ENCODE measurements at regions not wholly inside any gene's neighbourhood (a gene's known extent, or its start where the extent isn't known, plus 50 kb on each side); places are given as distances from the start of the nearest gene placed in this dataset.
"Not testable (repeated sequence)": the region's sequence is repeated elsewhere in the genome, so short reads cannot be mapped to it uniquely, and the experiment has no call there.

DNA sequence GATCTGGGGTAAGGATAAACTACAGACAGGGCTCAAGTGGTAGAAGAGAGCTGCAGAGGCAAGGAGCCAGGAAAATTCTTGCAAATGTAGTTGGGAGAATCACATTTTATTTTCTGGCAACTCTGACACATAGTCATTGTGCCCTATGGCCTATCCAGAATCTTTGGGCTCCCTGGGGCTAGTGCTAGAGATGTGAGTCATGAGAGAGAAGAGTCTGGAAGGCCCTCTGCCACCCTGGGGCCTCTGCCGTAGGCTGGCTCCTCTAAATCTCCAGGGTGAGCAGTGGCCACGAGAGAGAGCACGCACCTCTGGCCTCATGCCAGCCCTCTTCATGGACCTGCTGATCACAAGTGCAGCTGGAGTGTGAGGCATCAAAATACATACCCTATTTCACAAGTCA, 74.3 kb upstream of the SSBP2 start (continued):
- TF ChIP-seq, protein P1, sequence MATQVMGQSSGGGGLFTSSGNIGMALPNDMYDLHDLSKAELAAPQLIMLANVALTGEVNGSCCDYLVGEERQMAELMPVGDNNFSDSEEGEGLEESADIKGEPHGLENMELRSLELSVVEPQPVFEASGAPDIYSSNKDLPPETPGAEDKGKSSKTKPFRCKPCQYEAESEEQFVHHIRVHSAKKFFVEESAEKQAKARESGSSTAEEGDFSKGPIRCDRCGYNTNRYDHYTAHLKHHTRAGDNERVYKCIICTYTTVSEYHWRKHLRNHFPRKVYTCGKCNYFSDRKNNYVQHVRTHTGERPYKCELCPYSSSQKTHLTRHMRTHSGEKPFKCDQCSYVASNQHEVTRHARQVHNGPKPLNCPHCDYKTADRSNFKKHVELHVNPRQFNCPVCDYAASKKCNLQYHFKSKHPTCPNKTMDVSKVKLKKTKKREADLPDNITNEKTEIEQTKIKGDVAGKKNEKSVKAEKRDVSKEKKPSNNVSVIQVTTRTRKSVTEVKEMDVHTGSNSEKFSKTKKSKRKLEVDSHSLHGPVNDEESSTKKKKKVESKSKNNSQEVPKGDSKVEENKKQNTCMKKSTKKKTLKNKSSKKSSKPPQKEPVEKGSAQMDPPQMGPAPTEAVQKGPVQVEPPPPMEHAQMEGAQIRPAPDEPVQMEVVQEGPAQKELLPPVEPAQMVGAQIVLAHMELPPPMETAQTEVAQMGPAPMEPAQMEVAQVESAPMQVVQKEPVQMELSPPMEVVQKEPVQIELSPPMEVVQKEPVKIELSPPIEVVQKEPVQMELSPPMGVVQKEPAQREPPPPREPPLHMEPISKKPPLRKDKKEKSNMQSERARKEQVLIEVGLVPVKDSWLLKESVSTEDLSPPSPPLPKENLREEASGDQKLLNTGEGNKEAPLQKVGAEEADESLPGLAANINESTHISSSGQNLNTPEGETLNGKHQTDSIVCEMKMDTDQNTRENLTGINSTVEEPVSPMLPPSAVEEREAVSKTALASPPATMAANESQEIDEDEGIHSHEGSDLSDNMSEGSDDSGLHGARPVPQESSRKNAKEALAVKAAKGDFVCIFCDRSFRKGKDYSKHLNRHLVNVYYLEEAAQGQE (IDR thresholded peaks at IDR 0.05; ENCODE audit: unreplicated experiment), result no peak
- TF ChIP-seq EZH2phosphoT487 (IDR thresholded peaks at IDR 0.05; ENCODE audit: unreplicated experiment) (no peak), JUNB (IDR thresholded peaks at IDR 0.05; ENCODE audit: unreplicated experiment) (no peak), POLR2AphosphoS5 (IDR thresholded peaks at IDR 0.05; ENCODE audit: low read depth) (no peak)
- TF ChIP-seq, protein P2, sequence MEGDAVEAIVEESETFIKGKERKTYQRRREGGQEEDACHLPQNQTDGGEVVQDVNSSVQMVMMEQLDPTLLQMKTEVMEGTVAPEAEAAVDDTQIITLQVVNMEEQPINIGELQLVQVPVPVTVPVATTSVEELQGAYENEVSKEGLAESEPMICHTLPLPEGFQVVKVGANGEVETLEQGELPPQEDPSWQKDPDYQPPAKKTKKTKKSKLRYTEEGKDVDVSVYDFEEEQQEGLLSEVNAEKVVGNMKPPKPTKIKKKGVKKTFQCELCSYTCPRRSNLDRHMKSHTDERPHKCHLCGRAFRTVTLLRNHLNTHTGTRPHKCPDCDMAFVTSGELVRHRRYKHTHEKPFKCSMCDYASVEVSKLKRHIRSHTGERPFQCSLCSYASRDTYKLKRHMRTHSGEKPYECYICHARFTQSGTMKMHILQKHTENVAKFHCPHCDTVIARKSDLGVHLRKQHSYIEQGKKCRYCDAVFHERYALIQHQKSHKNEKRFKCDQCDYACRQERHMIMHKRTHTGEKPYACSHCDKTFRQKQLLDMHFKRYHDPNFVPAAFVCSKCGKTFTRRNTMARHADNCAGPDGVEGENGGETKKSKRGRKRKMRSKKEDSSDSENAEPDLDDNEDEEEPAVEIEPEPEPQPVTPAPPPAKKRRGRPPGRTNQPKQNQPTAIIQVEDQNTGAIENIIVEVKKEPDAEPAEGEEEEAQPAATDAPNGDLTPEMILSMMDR (conservative IDR thresholded peaks at IDR 0.05; ENCODE audit: low read depth in 2 of 2), result no peak

DNA sequence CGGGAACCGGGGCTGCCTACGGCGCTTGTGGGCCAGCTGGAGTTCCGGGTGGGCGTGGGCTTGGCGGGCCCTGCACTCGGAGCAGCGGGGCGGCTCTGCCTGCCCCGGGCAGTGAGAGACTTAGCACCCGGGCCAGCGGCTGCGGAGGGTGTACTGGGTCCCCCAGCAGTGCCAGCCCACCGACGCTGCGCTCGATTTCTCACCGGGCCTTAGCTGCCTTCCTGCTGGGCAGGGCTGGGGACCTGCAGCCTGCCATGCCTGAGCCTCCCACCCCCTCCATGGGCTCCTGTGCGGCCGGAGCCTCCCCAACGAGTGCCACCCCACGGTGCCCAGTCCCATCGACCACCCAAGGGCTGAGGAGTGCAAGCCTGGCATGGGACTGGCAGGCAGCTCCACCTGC, 72.8 kb upstream of the SSBP2 start:
- H3K27ac ChIP-seq (ENCODE audit: low read depth); H3K4me1 Mint-ChIP-seq; H3K79me2 ChIP-seq (replicated peaks; ENCODE audit: insufficient read depth); H3F3A ChIP-seq (replicated peaks; ENCODE audit: low read depth); H3K27me3 Mint-ChIP-seq (ENCODE audit: insufficient read depth, low read depth, poor library complexity); H3K4me2 ChIP-seq; H3K27me3 ChIP-seq (ENCODE audit: insufficient read depth); H4K20me1 ChIP-seq (replicated peaks; ENCODE audit: insufficient read depth); DNase-seq (ENCODE audit: low spot score); H2AFZ ChIP-seq; H3K4me1 ChIP-seq (ENCODE audit: insufficient read depth); H3K4me3 Mint-ChIP-seq; H3K4me3 ChIP-seq; ATAC-seq; H3K27ac Mint-ChIP-seq; H3K36me3 Mint-ChIP-seq (ENCODE audit: low read depth); H3K36me3 ChIP-seq (ENCODE audit: insufficient read depth); H3K9me2 ChIP-seq (ENCODE audit: insufficient read depth): not testable (repeated sequence)
- H3K9me3 Mint-ChIP-seq, result peaks cover 12% of the 10 kb centered on the region

DNA sequence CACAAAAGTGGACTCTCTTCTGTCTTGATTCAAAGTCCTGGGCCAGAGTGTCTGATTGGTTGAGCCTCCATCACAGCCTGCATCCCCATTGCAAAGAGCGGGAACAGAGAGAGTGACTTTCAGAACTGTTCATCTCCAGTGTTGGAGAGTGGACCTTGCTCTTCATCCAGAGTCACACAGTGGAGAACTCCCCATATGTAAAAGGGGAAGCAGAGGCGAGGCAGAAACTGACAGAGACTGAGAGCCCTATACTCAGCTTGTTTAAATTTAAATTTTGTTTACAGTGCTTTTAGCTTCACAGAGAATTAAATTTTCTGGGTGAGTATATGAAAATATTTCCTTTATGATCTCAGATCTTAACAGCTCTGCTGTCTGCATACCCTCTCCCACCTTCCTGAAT, 70.0 kb upstream of the SSBP2 start:
- Histone ChIP-seq H3F3A (replicated peaks; ENCODE audit: low read depth) (no peaks in the 10 kb centered on the region), H3K27ac (ENCODE audit: low read depth) (no peak overlapping the region), H3K36me3 (ENCODE audit: insufficient read depth) (no peaks in the 10 kb centered on the region), H3K79me2 (replicated peaks; ENCODE audit: insufficient read depth) (no peaks in the 10 kb centered on the region), H4K20me1 (replicated peaks; ENCODE audit: insufficient read depth) (no peaks in the 10 kb centered on the region), H3K4me2 (no peak overlapping the region), H2AFZ (no peak overlapping the region), H3K4me3 (no peak overlapping the region), H3K27me3 (ENCODE audit: insufficient read depth) (no peaks in the 10 kb centered on the region), H3K9me2 (ENCODE audit: insufficient read depth) (no peaks in the 10 kb centered on the region), H3K4me1 (ENCODE audit: insufficient read depth) (no peaks in the 10 kb centered on the region)
- Mint-ChIP-seq H3K27ac (no peak overlapping the region), H3K4me3 (no peak overlapping the region), H3K9me3 (peaks cover 12% of the 10 kb centered on the region), H3K4me1 (peaks cover 4% of the 10 kb centered on the region; the same call in 2 of the 3 replicates), H3K27me3 (ENCODE audit: insufficient read depth, low read depth, poor library complexity) (peaks cover 5% of the 10 kb centered on the region), H3K36me3 (ENCODE audit: low read depth) (peaks cover 9% of the 10 kb centered on the region; the same call in 1 of the 3 replicates)
- no peak for DNase-seq (ENCODE audit: low spot score)
- ATAC-seq, result no peak
- TF ChIP-seq, protein P2 (conservative IDR thresholded peaks at IDR 0.05; ENCODE audit: low read depth in 2 of 2), result no peak
- TF ChIP-seq ZNF114 (CRISPR knock-in tag; IDR thresholded peaks at IDR 0.05), result no peak
- TF ChIP-seq, protein P1 (IDR thresholded peaks at IDR 0.05; ENCODE audit: unreplicated experiment), result no peak
- no peak for TF ChIP-seq EZH2phosphoT487 (IDR thresholded peaks at IDR 0.05; ENCODE audit: unreplicated experiment)
- no peak for TF ChIP-seq POLR2AphosphoS5 (IDR thresholded peaks at IDR 0.05; ENCODE audit: low read depth)
- no peak for TF ChIP-seq EZH2 (IDR thresholded peaks at IDR 0.05; ENCODE audit: low read depth, unreplicated experiment)
- TF ChIP-seq NANOG (IDR thresholded peaks at IDR 0.05; ENCODE audit: borderline replicate concordance), result no peak
- TF ChIP-seq, protein P3, sequence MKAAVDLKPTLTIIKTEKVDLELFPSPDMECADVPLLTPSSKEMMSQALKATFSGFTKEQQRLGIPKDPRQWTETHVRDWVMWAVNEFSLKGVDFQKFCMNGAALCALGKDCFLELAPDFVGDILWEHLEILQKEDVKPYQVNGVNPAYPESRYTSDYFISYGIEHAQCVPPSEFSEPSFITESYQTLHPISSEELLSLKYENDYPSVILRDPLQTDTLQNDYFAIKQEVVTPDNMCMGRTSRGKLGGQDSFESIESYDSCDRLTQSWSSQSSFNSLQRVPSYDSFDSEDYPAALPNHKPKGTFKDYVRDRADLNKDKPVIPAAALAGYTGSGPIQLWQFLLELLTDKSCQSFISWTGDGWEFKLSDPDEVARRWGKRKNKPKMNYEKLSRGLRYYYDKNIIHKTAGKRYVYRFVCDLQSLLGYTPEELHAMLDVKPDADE (IDR thresholded peaks at IDR 0.05), result no peak
- TF ChIP-seq CREB1 (CRISPR knock-in tag; IDR thresholded peaks at IDR 0.05; ENCODE audit: low read depth), result no peak

Measured in GM23338 (cell line).